Adrenal gland (tissue), 5 donors: ENCODE measurements at regions not wholly inside any gene's neighbourhood (a gene's known extent, or its start where the extent isn't known, plus 50 kb on each side); places are given as distances from the start of the nearest gene placed in this dataset.

ENCODE experiments used
- POLR2A ChIP-seq, 2 donors: fragments of 450-650 bp; IDR thresholded peaks; one replicate each; pipeline ENCODE4 v1.6.1; 2017; ENCODE audit warnings: antibody characterized with exemption in 2 of 2, mild to moderate bottlenecking in 2 of 2, moderate library complexity in 1 of 2
- TF ChIP-seq, protein P1 (sequence below), 6 experiments: fragments of 450-650 bp in 4 of 6; fragments of 200-600 bp in 2 of 6; sonication (generic) in 1 of 6; IDR thresholded peaks; 1 replicate in 5 of 6; 2 replicates in 1 of 6; pipeline versions ENCODE4 v1.5.1 to v1.8.0; 2016 to 2021; ENCODE audit warnings: antibody characterized with exemption in 6 of 6, mild to moderate bottlenecking in 2 of 6, moderate library complexity in 1 of 6
- donor health status: DM: no; HTN: no; CAD: no.

DNA sequence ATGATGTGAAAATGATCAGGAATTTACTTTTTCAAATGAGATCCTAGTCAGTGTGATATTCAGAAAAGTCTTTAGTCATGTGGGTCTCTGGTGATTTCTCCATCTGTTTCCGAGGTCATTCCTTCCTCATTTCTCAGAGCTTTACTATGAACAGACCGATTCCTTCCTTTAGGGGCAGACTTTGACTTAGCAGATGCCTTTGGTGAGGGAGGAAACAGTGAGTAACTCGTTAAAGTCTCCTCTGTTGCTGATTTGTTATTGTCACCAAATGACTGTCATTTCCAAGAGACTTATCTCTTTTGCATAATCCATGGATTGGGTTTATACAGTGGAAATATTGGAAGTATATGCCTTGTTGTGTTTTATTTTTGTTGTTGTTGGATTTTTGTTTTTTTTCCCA lies 76.2 kb upstream of the CD99 start:
- TF ChIP-seq, protein P1, sequence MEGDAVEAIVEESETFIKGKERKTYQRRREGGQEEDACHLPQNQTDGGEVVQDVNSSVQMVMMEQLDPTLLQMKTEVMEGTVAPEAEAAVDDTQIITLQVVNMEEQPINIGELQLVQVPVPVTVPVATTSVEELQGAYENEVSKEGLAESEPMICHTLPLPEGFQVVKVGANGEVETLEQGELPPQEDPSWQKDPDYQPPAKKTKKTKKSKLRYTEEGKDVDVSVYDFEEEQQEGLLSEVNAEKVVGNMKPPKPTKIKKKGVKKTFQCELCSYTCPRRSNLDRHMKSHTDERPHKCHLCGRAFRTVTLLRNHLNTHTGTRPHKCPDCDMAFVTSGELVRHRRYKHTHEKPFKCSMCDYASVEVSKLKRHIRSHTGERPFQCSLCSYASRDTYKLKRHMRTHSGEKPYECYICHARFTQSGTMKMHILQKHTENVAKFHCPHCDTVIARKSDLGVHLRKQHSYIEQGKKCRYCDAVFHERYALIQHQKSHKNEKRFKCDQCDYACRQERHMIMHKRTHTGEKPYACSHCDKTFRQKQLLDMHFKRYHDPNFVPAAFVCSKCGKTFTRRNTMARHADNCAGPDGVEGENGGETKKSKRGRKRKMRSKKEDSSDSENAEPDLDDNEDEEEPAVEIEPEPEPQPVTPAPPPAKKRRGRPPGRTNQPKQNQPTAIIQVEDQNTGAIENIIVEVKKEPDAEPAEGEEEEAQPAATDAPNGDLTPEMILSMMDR (IDR thresholded peaks at IDR 0.05) = peak in 5 of 6 experiments; percentile 12 to 44 (median 34)
- no peak for TF ChIP-seq POLR2A (IDR thresholded peaks at IDR 0.05)
